ENCODE measurements at regions not wholly inside any gene's neighbourhood (a gene's known extent, or its start where the extent isn't known, plus 50 kb on each side); places are given as distances from the start of the nearest gene placed in this dataset.

DNA sequence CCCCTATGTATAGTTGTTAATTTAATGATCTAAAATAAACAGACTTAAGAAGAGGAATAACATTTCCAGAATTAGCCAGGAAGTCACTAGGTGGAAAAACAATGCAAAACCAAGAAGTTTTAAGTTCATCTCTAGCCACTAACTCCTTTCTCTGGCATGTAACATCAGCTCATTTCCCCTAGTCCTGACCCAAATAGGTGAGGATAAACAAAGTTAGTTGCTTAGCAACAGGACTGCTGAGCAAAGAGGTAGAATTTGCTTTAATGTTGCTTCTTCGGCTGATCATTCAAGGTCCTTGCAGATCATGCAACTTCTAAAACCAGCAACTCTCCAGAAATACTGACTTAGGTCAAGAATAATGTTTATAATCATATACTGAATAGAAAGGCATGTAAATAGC lies 675.8 kb downstream of the CETN3 start:
- TF ChIP-seq, protein P1, sequence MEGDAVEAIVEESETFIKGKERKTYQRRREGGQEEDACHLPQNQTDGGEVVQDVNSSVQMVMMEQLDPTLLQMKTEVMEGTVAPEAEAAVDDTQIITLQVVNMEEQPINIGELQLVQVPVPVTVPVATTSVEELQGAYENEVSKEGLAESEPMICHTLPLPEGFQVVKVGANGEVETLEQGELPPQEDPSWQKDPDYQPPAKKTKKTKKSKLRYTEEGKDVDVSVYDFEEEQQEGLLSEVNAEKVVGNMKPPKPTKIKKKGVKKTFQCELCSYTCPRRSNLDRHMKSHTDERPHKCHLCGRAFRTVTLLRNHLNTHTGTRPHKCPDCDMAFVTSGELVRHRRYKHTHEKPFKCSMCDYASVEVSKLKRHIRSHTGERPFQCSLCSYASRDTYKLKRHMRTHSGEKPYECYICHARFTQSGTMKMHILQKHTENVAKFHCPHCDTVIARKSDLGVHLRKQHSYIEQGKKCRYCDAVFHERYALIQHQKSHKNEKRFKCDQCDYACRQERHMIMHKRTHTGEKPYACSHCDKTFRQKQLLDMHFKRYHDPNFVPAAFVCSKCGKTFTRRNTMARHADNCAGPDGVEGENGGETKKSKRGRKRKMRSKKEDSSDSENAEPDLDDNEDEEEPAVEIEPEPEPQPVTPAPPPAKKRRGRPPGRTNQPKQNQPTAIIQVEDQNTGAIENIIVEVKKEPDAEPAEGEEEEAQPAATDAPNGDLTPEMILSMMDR (IDR thresholded peaks at IDR 0.05): no peak
- no peak for TF ChIP-seq POLR2A (IDR thresholded peaks at IDR 0.05)
